GM06990 (cell line): ENCODE measurements at regions not wholly inside any gene's neighbourhood (a gene's known extent, or its start where the extent isn't known, plus 50 kb on each side); places are given as distances from the start of the nearest gene placed in this dataset.
"Not testable (repeated sequence)": the region's sequence is repeated elsewhere in the genome, so short reads cannot be mapped to it uniquely, and the experiment has no call there.

Experiments
- DNase-seq: peaks from one replicate; pipeline ENCODE4 v3.0.0-alpha.2; 2011; ENCODE audit not compliant: insufficient read length; ENCODE audit errors: extremely low read depth
- H3K27me3 ChIP-seq: replicated peaks from 2 replicates; pipeline ENCODE4 v1.6.0; 2011; ENCODE audit warnings: low read length; ENCODE audit not compliant: control insufficient read depth, insufficient read depth
- H3K36me3 ChIP-seq: 2 replicates; pipeline ENCODE4 v1.5.1; 2011; ENCODE audit warnings: low read length; ENCODE audit not compliant: control insufficient read depth, insufficient read depth
- H3K4me3 ChIP-seq: replicated peaks from 2 replicates; pipeline ENCODE4 v1.5.1; 2011; ENCODE audit warnings: low read depth, mild to moderate bottlenecking, control low read depth, low read length
- TF ChIP-seq, protein P1 (sequence below): IDR thresholded peaks from 2 replicates; pipeline ENCODE4 v1.5.1; 2011; ENCODE audit warnings: low read length, control low read depth, mild to moderate bottlenecking, inconsistent platforms; ENCODE audit not compliant: insufficient read depth, poor library complexity, severe bottlenecking

GRCh38 chr12:116327992-116328391 lies 50.5 kb upstream of the MED13L start:
- not testable (repeated sequence) for H3K27me3 ChIP-seq, DNase-seq, H3K36me3 ChIP-seq, H3K4me3 ChIP-seq

DNA sequence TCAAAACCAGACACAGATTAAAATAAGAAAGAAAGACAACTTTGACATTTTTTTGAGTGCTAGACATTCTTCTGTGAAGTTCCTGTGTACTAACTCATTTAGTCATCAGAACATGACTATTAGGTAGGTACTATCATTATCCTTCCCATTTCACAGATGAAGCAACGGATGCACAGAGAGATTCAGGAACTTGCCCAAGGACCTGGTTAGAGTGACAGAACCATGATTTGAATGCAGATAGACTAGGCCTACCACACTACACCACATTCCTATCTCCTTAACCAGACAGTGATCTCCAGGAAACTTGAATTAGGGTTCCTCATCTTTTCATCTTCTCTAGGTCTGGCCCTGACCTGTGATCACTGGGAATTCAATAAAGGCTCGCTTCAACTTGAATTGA lies 54.4 kb upstream of the MED13L start:
- H3K4me3 ChIP-seq = no peak overlapping the region
- TF ChIP-seq, protein P1, sequence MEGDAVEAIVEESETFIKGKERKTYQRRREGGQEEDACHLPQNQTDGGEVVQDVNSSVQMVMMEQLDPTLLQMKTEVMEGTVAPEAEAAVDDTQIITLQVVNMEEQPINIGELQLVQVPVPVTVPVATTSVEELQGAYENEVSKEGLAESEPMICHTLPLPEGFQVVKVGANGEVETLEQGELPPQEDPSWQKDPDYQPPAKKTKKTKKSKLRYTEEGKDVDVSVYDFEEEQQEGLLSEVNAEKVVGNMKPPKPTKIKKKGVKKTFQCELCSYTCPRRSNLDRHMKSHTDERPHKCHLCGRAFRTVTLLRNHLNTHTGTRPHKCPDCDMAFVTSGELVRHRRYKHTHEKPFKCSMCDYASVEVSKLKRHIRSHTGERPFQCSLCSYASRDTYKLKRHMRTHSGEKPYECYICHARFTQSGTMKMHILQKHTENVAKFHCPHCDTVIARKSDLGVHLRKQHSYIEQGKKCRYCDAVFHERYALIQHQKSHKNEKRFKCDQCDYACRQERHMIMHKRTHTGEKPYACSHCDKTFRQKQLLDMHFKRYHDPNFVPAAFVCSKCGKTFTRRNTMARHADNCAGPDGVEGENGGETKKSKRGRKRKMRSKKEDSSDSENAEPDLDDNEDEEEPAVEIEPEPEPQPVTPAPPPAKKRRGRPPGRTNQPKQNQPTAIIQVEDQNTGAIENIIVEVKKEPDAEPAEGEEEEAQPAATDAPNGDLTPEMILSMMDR = no peak
- no peaks in the 10 kb centered on the region for H3K27me3 ChIP-seq
- H3K36me3 ChIP-seq = no peaks in the 10 kb centered on the region
- no peak for DNase-seq

- Histone ChIP-seq H3K4me3 (no peak overlapping the region), H3K27me3 (no peaks in the 10 kb centered on the region), H3K36me3 (no peaks in the 10 kb centered on the region)
- no peak for DNase-seq
- TF ChIP-seq, protein P1 = no peak
These were observed 55.4 kb upstream of the MED13L start for GRCh38 chr12:116332705-116333380.

- H3K4me3 ChIP-seq = no peak overlapping the region
- no peak for DNase-seq
- H3K27me3 ChIP-seq = no peaks in the 10 kb centered on the region
- H3K36me3 ChIP-seq = no peaks in the 10 kb centered on the region
- TF ChIP-seq, protein P1 = no peak
These were observed 55.9 kb upstream of the MED13L start for GRCh38 chr12:116333402-116333801.

DNA sequence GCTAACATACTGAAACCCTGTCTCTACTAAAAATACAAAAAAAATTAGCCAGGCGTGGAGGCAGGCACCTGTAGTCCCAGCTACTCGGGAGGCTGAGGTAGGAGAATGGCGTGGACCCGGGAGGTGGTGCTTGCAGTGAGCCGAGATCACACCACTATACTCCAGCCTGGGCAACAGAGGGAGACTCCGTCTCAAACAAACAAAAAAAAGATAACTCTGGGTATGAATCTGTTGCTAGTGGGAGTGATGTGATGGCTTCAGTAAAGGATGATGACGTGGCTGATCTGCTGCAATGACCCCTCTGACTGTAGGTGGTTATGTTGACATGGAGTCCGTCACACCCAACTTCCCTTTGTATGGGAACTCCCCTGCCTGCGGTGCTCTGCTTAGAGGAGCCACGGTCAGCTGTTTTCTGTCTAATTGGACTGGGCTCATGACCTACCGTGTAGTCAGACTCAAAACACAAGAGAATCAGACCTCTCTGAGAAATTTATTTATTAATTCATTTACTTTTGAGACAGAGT lies 59.1 kb upstream of the MED13L start:
- Histone ChIP-seq H3K36me3 (no peaks in the 10 kb centered on the region), H3K4me3 (no peak overlapping the region), H3K27me3 (no peaks in the 10 kb centered on the region)
- DNase-seq = peak; percentile 76
- TF ChIP-seq, protein P1 = no peak

DNA sequence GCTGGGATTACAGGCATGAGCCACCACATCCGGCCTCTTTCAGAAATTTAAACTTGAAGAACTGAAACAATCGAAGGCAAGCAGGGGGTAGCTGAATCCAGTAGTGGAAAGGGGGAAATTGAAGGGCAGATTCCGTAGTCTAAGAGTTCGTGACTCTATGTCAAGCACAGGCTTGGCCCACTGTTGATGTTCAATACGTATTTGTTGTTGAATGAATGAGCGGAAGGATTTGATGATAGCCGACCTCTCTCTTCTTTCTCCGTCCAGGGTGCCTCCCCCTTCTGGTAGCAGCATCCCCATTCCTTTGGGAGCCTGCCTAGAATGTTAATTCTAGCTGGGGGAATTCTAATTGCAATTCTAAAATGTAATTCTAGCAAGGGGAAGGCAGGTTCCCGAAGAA lies 59.8 kb upstream of the MED13L start:
- Histone ChIP-seq H3K27me3 (no peaks in the 10 kb centered on the region), H3K36me3 (no peaks in the 10 kb centered on the region), H3K4me3 (no peak overlapping the region)
- DNase-seq = no peak
- TF ChIP-seq, protein P1 = no peak
